Kidney epithelial cell (primary cell): ENCODE measurements at regions not wholly inside any gene's neighbourhood (a gene's known extent, or its start where the extent isn't known, plus 50 kb on each side); places are given as distances from the start of the nearest gene placed in this dataset.

Experiments
- DNase-seq: peaks from one replicate; pipeline ENCODE4 v3.0.0-alpha.2; 2010; ENCODE audit warnings: low read depth
- H3K27me3 ChIP-seq: 2 replicates; pipeline ENCODE4 v1.6.0; 2011; ENCODE audit warnings: low read length; ENCODE audit not compliant: control insufficient read depth, insufficient read depth
- H3K36me3 ChIP-seq: 2 replicates; pipeline ENCODE4 v1.5.1; 2011; ENCODE audit warnings: low read length; ENCODE audit not compliant: control insufficient read depth, insufficient read depth
- H3K4me3 ChIP-seq: 2 replicates; pipeline ENCODE4 v1.5.1; 2011; ENCODE audit warnings: low read depth, mild to moderate bottlenecking, control low read depth, low read length
- CTCF ChIP-seq: IDR thresholded peaks from 2 replicates; pipeline ENCODE4 v1.5.1; 2011; ENCODE audit warnings: mild to moderate bottlenecking, moderate library complexity, low read length, control low read depth, inconsistent platforms; ENCODE audit not compliant: insufficient read depth, poor library complexity, severe bottlenecking

GRCh38 chr1:221791846-221792245 lies 50.0 kb upstream of the DUSP10 start:
- DNase-seq, result no peak
- no peak for TF ChIP-seq CTCF
- no peaks in the 10 kb centered on the region for H3K36me3 ChIP-seq
- no peaks in the 10 kb centered on the region for H3K27me3 ChIP-seq
- H3K4me3 ChIP-seq, result no peak overlapping the region
